Uterus (tissue), 2 donors: ENCODE measurements at regions not wholly inside any gene's neighbourhood (a gene's known extent, or its start where the extent isn't known, plus 50 kb on each side); places are given as distances from the start of the nearest gene placed in this dataset.

ENCODE experiments used
- CTCF ChIP-seq, 4 experiments: fragments of 200-600 bp in 2 of 4; fragments of 450-650 bp in 2 of 4; sonication (generic) in 2 of 4; IDR thresholded peaks; one replicate each; pipeline ENCODE4 v1.5.1; 2016 to 2019; ENCODE audit warnings: antibody characterized with exemption in 4 of 4, mild to moderate bottlenecking in 2 of 4, moderate library complexity in 1 of 4
- POLR2A ChIP-seq, 2 donors: fragments of 450-650 bp; IDR thresholded peaks; one replicate each; pipeline ENCODE4 v1.6.1; 2016; ENCODE audit warnings: antibody characterized with exemption in 2 of 2, mild to moderate bottlenecking in 1 of 2, moderate library complexity in 1 of 2

- TF ChIP-seq CTCF (IDR thresholded peaks at IDR 0.05) (no peak), POLR2A (IDR thresholded peaks at IDR 0.05) (no peak)
These were observed 215.4 kb downstream of the CMPK2 start for GRCh38 chr2:6650311-6650710.
